K562 (cell line): ENCODE measurements at regions not wholly inside any gene's neighbourhood (a gene's known extent, or its start where the extent isn't known, plus 50 kb on each side); places are given as distances from the start of the nearest gene placed in this dataset.
A peak's percentile ranks its signal among the peaks of the same experiment; 100 is the strongest.

Experiments
- ATAC-seq: fragments of 200-7000 bp; cut with Tn5 transposase; 3 replicates; pipeline ENCODE4 v1.9.1; 2020; ENCODE audit warnings: moderate library complexity
- BruUV-seq: library from RNA; stranded (reverse); fragments of 400-500 nt; replicated peaks from 2 replicates; lab custom pipeline; 2021; lab: Mats Ljungman, UMichigan
- CTCF ChIA-PET: fragments of 300-600 bp; formaldehyde crosslinking; extraction: SDS; loops from one replicate; lab custom pipeline; 2021; ENCODE audit warnings: low intra/inter-chr PET ratio; lab: Yijun Ruan, JAX
- POLR2A ChIA-PET: fragments of 300-600, 350-650 bp; sonication (Branson Sonifier 250); formaldehyde crosslinking; extraction: SDS; loops from one replicate; lab custom pipeline; 2021; ENCODE audit warnings: antibody characterized with exemption, inconsistent platforms; lab: Yijun Ruan, JAX
- DNase-seq, 4 experiments: peaks; one replicate each; pipeline versions ENCODE4 v3.0.0 to v3.0.0-alpha.2; 2011 to 2018; ENCODE audit warnings: low spot score in 3 of 4, mixed read lengths in 3 of 4; ENCODE audit errors: extremely low read depth in 1 of 4
- FAIRE-seq: peaks from 2 replicates; lab custom pipeline; 2011; peaks lifted over from hg19 to GRCh38; lab: Jason Lieb, UNC
- H2AFZ ChIP-seq: 2 replicates; pipeline ENCODE4 v1.6.0; 2011; ENCODE audit warnings: low read depth, low read length, control low read depth, inconsistent platforms
- H3K27ac ChIP-seq: fragments of 200-600 bp; 3 replicates; pipeline ENCODE4 v1.8.0; 2011; ENCODE audit warnings: low read depth, mild to moderate bottlenecking, control low read depth, inconsistent platforms, low read length, moderate library complexity, mixed read lengths; ENCODE audit errors: extremely low read depth
- H3K27me3 ChIP-seq, 2 experiments: fragments of 300-600 bp in 1 of 2; 2 replicates in 1 of 2; 3 replicates in 1 of 2; pipeline versions ENCODE4 v1.6.0 to v1.8.0; 2011; ENCODE audit warnings: inconsistent platforms in 2 of 2, low read length in 2 of 2, mild to moderate bottlenecking in 1 of 2, mixed read lengths in 1 of 2, moderate library complexity in 1 of 2; ENCODE audit not compliant: control insufficient read depth in 2 of 2, insufficient read depth in 2 of 2
- H3K36me3 ChIP-seq: fragments of 300-600 bp; 3 replicates; pipeline ENCODE4 v1.8.0; 2011; ENCODE audit warnings: mild to moderate bottlenecking, low read length, inconsistent platforms; ENCODE audit not compliant: control insufficient read depth, insufficient read depth
- H3K4me1 ChIP-seq, 2 experiments: fragments of 200-600 bp in 1 of 2; replicated peaks in 1 of 2; 2 replicates in 1 of 2; 3 replicates in 1 of 2; pipeline versions ENCODE4 v1.5.1 to v1.8.0; 2011; ENCODE audit warnings: inconsistent platforms in 2 of 2, low read length in 2 of 2, mild to moderate bottlenecking in 1 of 2, mixed read lengths in 1 of 2, moderate library complexity in 1 of 2; ENCODE audit not compliant: control insufficient read depth in 2 of 2, insufficient read depth in 2 of 2
- H3K4me2 ChIP-seq: 2 replicates; pipeline ENCODE4 v1.6.1; 2011; ENCODE audit warnings: low read length, control low read depth, inconsistent platforms, mixed read lengths; ENCODE audit not compliant: insufficient read depth
- H3K4me3 ChIP-seq: fragments of 200-600 bp; sonication (generic), shearing (Covaris generic); 2 replicates; pipeline ENCODE4 v1.5.1; 2016; ENCODE audit warnings: control low read depth, inconsistent platforms
- H3K79me2 ChIP-seq: fragments of 200-600 bp; 3 replicates; pipeline ENCODE4 v1.8.0; 2011; ENCODE audit warnings: low read length, inconsistent platforms; ENCODE audit not compliant: control insufficient read depth, insufficient read depth
- H3K9ac ChIP-seq, 2 experiments: 2 replicates each; pipeline versions ENCODE4 v1.6.0 to v1.6.1; 2011; ENCODE audit warnings: low read depth in 2 of 2, low read length in 2 of 2, control low read depth in 1 of 2, inconsistent platforms in 1 of 2, mild to moderate bottlenecking in 1 of 2, mixed read lengths in 1 of 2; ENCODE audit not compliant: insufficient read depth in 1 of 2
- H3K9me1 ChIP-seq: one replicate; pipeline ENCODE4 v1.6.0; 2011; ENCODE audit warnings: inconsistent platforms, mild to moderate bottlenecking, low read length, moderate library complexity; ENCODE audit not compliant: control insufficient read depth, insufficient read depth
- H3K9me3 ChIP-seq: replicated peaks from 2 replicates; pipeline ENCODE4 v1.5.1; 2011; ENCODE audit warnings: low read depth, low read length, inconsistent platforms; ENCODE audit not compliant: control insufficient read depth, insufficient read depth
- H4K20me1 ChIP-seq: replicated peaks from 2 replicates; pipeline ENCODE4 v1.6.1; 2011; ENCODE audit warnings: low read length, inconsistent platforms, mixed read lengths; ENCODE audit not compliant: control insufficient read depth, insufficient read depth
- ATF1 ChIP-seq, 2 experiments: fragments of 450-650 bp in 1 of 2; IDR thresholded peaks; 2 replicates each; pipeline ENCODE4 v1.6.1; 2016; ENCODE audit warnings: missing compliant biosample characterization in 1 of 2, missing genetic modification characterization in 1 of 2
- BDP1 ChIP-seq: IDR thresholded peaks from 3 replicates; pipeline ENCODE4 v1.6.1; 2011; ENCODE audit not compliant: insufficient read length, insufficient read depth
- CC2D1A ChIP-seq: fragments of 450-650 bp; IDR thresholded peaks from 2 replicates; pipeline ENCODE4 v1.6.1; 2017; ENCODE audit warnings: mild to moderate bottlenecking
- FOXK2 ChIP-seq, 2 experiments: fragments of 450-650 bp; IDR thresholded peaks in 1 of 2; conservative IDR thresholded peaks in 1 of 2; 2 replicates each; pipeline ENCODE4 v1.6.1; 2016; ENCODE audit warnings: low read depth in 2 of 2, mild to moderate bottlenecking in 1 of 2
- KHSRP ChIP-seq: fragments of 450-650 bp; IDR thresholded peaks from 2 replicates; pipeline ENCODE4 v1.6.1; 2017
- OTX1 ChIP-seq: fragments of 450-650 bp; formaldehyde crosslinking; IDR thresholded peaks from 2 replicates; pipeline ENCODE4 v1.4.0; 2022; ENCODE audit warnings: mild to moderate bottlenecking
- PREB ChIP-seq: sonication (generic); formaldehyde crosslinking; IDR thresholded peaks from 2 replicates; pipeline ENCODE4 v1.8.1; 2023; ENCODE audit warnings: mild to moderate bottlenecking, missing genetic modification reagents
- SOX6 ChIP-seq: fragments of 450-650 bp; IDR thresholded peaks from 2 replicates; pipeline ENCODE4 v1.6.1; 2014; ENCODE audit warnings: mild to moderate bottlenecking
- TOE1 ChIP-seq, 2 experiments: fragments of 450-650 bp in 1 of 2; sonication (generic) in 1 of 2; formaldehyde crosslinking in 1 of 2; IDR thresholded peaks; 2 replicates each; pipeline versions ENCODE4 v1.7.1 to v1.8.0; 2016 to 2022; ENCODE audit warnings: borderline replicate concordance in 2 of 2, mild to moderate bottlenecking in 2 of 2, antibody characterized with exemption in 1 of 2, inconsistent platforms in 1 of 2, low read depth in 1 of 2, missing genetic modification reagents in 1 of 2, moderate library complexity in 1 of 2
- TRIM28 ChIP-seq: fragments of 450-650 bp; IDR thresholded peaks from 2 replicates; pipeline ENCODE4 v1.6.1; 2017
- ZNF239 ChIP-seq: fragments of 250-450 bp; sonication (Bioruptor Pico); IDR thresholded peaks from 2 replicates; pipeline ENCODE4 v1.4.0; 2020; ENCODE audit warnings: mild to moderate bottlenecking
- ZNF24 ChIP-seq: fragments of 450-650 bp; IDR thresholded peaks from 2 replicates; pipeline ENCODE4 v1.6.1; 2016
- ZSCAN32 ChIP-seq: fragments of 450-650 bp; formaldehyde crosslinking; IDR thresholded peaks from 2 replicates; pipeline ENCODE4 v1.4.0; 2020; ENCODE audit warnings: mild to moderate bottlenecking, moderate library complexity
- WGBS: fragments of 100-300 bp; shearing (Covaris generic); methylation state at CpG from one replicate; pipeline ENCODE4 v1.1.6; 2016; ENCODE audit warnings: low coverage, mixed read lengths; ENCODE audit not compliant: insufficient coverage; ENCODE audit errors: missing lambda C conversion rate; 5-methylcytosine and 5-hydroxymethylcytosine counted together
- in situ Hi-C: fragments of 300-500 bp; cut with MboI; formaldehyde crosslinking; loops from 4 replicates; pipeline ENCODE4 v1.15.0; 2018; ENCODE audit warnings: inconsistent platforms, mixed read lengths
- intact Hi-C: fragments of 100-400 bp; cut with micrococcal nuclease; formaldehyde crosslinking; loops from 2 replicates; pipeline ENCODE4 v1.14.2; 2022
- TF ChIP-seq, protein P1 (sequence below): fragments of 450-650 bp; formaldehyde crosslinking; IDR thresholded peaks from 2 replicates; pipeline ENCODE4 v1.4.0; 2020; ENCODE audit warnings: mild to moderate bottlenecking, mixed read lengths
- TF ChIP-seq, protein P2 (sequence below): fragments of 450-650 bp; IDR thresholded peaks from 2 replicates; pipeline ENCODE4 v1.6.1; 2017; ENCODE audit warnings: antibody characterized with exemption
- TF ChIP-seq, protein P3 (sequence below): sonication (generic); formaldehyde crosslinking; IDR thresholded peaks from 2 replicates; pipeline ENCODE4 v1.8.1; 2023; ENCODE audit warnings: mild to moderate bottlenecking, missing genetic modification reagents

DNA sequence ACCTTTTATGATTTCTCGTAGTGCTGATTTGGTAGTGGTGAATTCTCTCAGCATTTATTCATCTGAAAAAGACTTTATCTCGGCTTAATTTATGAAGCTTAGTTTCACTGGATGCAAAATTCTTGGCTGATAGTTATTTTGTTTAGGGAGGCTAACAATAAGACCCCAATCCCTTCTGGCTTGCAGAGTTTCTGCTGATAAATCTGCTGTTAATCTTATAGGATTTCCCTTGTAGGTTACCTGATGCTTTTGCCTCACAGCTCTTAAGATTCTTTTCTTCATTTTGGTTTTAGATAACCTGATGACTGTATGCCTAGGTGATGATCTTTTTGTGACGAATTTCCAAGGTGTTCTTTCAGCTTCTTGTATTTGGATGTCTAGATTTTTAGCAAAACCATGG lies 388.7 kb downstream of the UTRN start (continued):
- TF ChIP-seq TRIM28: peak; percentile 42; the same call in 1 of the 2 replicates

DNA sequence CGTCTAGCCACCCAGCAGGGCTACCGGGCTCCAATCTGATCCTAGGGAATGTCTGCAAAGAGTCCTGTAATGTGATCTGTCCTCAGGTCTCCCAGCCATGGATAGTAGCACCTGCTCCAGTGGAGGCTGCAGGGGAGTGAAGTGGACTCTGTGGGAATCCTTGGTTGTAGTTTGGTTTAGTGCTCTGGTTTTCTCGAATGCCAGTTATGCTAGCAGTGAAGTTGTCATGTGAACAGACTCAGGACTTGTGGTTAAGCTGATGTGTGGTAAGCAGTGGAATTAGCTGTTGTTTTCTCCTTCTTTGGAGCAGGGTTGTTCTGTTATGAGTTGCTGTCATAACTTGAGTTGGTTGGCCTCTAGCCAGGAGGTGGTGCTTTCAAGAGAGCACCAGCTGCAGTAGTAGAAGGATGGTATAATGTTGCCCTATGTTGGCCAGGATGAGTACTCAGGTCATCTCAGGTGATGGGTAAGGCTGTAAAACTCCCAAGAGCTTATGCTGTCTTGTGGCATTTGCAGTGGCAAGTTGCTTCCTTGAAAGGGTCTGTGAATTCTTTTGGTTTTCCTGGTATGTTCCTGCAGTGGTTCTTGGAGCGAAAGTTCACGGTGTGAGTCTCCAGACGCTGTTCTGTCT lies 390.2 kb downstream of the UTRN start:
- DNase-seq (no peak), ATAC-seq (no peak), FAIRE-seq (no peak)
- Histone ChIP-seq H2AFZ (no peak overlapping the region), H3K79me2 (no peaks in the 10 kb centered on the region), H4K20me1 (no peaks in the 10 kb centered on the region), H3K4me2 (no peak overlapping the region), H3K27ac (no peak overlapping the region), H3K9me1 (no peaks in the 10 kb centered on the region), H3K9ac (no peak overlapping the region), H3K9me3 (no peaks in the 10 kb centered on the region), H3K4me1 (no peaks in the 10 kb centered on the region), H3K27me3 (no peaks in the 10 kb centered on the region), H3K4me3 (no peak overlapping the region), H3K36me3 (no peaks in the 10 kb centered on the region)
- ChIA-PET CTCF (no interaction called here), POLR2A (no interaction called here)
- in situ Hi-C loops (no loop called here), intact Hi-C loops (no loop called here)
- 35% methylated on average over 6 of the region's 6 CpGs for whole genome bisulfite sequencing
- BruUV-seq: no TSS peak
- no peak for TF ChIP-seq SOX6
- TF ChIP-seq BDP1: no peak
- no peak for TF ChIP-seq ZSCAN32 (CRISPR knock-in tag)
- no peak for TF ChIP-seq FOXK2 (conservative IDR thresholded peaks at IDR 0.05 in 1 of 2, IDR thresholded peaks at IDR 0.05 in 1 of 2; ENCODE audit: low read depth in 2 of 2)
- TF ChIP-seq, protein P1, sequence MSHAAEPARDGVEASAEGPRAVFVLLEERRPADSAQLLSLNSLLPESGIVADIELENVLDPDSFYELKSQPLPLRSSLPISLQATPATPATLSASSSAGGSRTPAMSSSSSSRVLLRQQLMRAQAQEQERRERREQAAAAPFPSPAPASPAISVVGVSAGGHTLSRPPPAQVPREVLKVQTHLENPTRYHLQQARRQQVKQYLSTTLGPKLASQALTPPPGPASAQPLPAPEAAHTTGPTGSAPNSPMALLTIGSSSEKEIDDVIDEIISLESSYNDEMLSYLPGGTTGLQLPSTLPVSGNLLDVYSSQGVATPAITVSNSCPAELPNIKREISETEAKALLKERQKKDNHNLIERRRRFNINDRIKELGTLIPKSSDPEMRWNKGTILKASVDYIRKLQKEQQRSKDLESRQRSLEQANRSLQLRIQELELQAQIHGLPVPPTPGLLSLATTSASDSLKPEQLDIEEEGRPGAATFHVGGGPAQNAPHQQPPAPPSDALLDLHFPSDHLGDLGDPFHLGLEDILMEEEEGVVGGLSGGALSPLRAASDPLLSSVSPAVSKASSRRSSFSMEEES (CRISPR knock-in tag): no peak
- no peak for TF ChIP-seq ZNF239
- TF ChIP-seq, protein P2, sequence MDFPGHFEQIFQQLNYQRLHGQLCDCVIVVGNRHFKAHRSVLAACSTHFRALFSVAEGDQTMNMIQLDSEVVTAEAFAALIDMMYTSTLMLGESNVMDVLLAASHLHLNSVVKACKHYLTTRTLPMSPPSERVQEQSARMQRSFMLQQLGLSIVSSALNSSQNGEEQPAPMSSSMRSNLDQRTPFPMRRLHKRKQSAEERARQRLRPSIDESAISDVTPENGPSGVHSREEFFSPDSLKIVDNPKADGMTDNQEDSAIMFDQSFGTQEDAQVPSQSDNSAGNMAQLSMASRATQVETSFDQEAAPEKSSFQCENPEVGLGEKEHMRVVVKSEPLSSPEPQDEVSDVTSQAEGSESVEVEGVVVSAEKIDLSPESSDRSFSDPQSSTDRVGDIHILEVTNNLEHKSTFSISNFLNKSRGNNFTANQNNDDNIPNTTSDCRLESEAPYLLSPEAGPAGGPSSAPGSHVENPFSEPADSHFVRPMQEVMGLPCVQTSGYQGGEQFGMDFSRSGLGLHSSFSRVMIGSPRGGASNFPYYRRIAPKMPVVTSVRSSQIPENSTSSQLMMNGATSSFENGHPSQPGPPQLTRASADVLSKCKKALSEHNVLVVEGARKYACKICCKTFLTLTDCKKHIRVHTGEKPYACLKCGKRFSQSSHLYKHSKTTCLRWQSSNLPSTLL: no peak
- no peak for TF ChIP-seq CC2D1A
- TF ChIP-seq, protein P3, sequence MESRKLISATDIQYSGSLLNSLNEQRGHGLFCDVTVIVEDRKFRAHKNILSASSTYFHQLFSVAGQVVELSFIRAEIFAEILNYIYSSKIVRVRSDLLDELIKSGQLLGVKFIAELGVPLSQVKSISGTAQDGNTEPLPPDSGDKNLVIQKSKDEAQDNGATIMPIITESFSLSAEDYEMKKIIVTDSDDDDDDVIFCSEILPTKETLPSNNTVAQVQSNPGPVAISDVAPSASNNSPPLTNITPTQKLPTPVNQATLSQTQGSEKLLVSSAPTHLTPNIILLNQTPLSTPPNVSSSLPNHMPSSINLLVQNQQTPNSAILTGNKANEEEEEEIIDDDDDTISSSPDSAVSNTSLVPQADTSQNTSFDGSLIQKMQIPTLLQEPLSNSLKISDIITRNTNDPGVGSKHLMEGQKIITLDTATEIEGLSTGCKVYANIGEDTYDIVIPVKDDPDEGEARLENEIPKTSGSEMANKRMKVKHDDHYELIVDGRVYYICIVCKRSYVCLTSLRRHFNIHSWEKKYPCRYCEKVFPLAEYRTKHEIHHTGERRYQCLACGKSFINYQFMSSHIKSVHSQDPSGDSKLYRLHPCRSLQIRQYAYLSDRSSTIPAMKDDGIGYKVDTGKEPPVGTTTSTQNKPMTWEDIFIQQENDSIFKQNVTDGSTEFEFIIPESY (CRISPR knock-in tag): no peak
- TF ChIP-seq OTX1 (CRISPR knock-in tag): no peak
- TF ChIP-seq ZNF24: no peak
- TF ChIP-seq TOE1 (IDR thresholded peaks at IDR 0.05; ENCODE audit: borderline replicate concordance): no peak
- no peak for TF ChIP-seq TOE1 (CRISPR knock-in tag; IDR thresholded peaks at IDR 0.05; ENCODE audit: borderline replicate concordance, low read depth)
- TF ChIP-seq KHSRP: no peak
- TF ChIP-seq PREB (CRISPR knock-in tag): no peak
- TF ChIP-seq ATF1 (CRISPR knock-in tag; IDR thresholded peaks at IDR 0.05): no peak
- TF ChIP-seq ATF1 (tag; IDR thresholded peaks at IDR 0.05): no peak
